ENCODE measurements at regions not wholly inside any gene's neighbourhood (a gene's known extent, or its start where the extent isn't known, plus 50 kb on each side); places are given as distances from the start of the nearest gene placed in this dataset.

DNA sequence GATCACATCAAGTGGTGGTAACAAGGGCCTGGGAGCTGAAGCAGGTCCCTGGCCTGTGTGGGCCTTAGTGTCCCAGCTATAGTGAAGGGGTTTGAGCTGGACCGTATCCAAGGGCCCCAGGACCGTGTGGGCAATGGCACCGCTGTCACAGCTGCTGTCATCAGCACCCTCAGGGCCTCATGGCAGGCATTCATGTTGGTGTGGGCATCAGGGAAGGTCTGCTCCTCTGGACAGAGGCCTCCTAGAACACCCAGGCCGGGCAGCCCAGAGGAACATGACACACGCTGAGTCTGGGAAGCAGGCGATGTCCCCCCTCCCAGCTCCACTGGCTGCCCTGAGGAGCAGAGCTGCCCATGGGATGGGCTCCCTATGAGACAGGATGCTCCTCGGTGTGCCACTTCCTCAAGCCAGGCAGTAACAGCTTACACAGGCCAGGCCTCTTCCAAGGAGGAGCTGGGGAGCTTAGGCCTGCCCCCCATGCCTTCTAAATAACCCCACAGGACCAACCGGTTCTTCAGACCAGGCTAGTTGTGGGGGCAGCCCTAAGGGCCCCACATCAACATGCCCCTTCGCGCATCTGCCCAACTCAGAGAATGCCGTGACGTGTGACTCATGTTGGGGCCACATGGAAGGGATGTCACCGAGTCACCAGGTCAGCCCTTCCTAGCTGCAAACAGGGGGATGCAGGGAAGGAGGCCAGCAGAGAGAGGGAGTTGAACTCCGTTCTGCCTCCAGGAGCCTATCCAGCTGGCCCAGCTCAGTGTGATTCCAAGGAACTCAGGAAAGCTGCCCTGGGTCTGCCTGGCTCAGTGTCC, 80.4 kb downstream of the PITPNM2 start (continued):
- TF ChIP-seq ZNF687 (CRISPR knock-in tag; IDR thresholded peaks at IDR 0.05) (0 out of 2 replicates have a peak, but pooled peaks have one; percentile 11), FOSL2 (CRISPR knock-in tag; IDR thresholded peaks at IDR 0.05) (peak; percentile 53; the same call in 1 of the 2 replicates), ZBTB38 (CRISPR knock-in tag; IDR thresholded peaks at IDR 0.05) (0 out of 2 replicates have a peak, but pooled peaks have one; percentile 15), TCF12 (IDR thresholded peaks at IDR 0.05) (no peak), TCF12 (CRISPR knock-in tag; IDR thresholded peaks at IDR 0.05) (no peak), ZFP36L1 (CRISPR knock-in tag; IDR thresholded peaks at IDR 0.05) (no peak), KDM5B (CRISPR knock-in tag; IDR thresholded peaks at IDR 0.05; ENCODE audit: borderline replicate concordance) (0 out of 2 replicates have a peak, but pooled peaks have one; percentile 1), ARID5B (CRISPR knock-in tag; IDR thresholded peaks at IDR 0.05) (no peak), MXD1 (CRISPR knock-in tag; IDR thresholded peaks at IDR 0.05) (no peak), SPEN (CRISPR knock-in tag; IDR thresholded peaks at IDR 0.05; ENCODE audit: low read depth) (0 out of 2 replicates have a peak, but pooled peaks have one; percentile 20), SIN3A (IDR thresholded peaks at IDR 0.05; ENCODE audit: borderline replicate concordance, low read depth, low read length) (no peak), ZNF446 (CRISPR knock-in tag; IDR thresholded peaks at IDR 0.05) (no peak), ZNF414 (CRISPR knock-in tag; IDR thresholded peaks at IDR 0.05) (no peak), ZFX (CRISPR knock-in tag; IDR thresholded peaks at IDR 0.05; ENCODE audit: low read depth) (0 out of 2 replicates have a peak, but pooled peaks have one; percentile 1), KLF12 (CRISPR knock-in tag; IDR thresholded peaks at IDR 0.05; ENCODE audit: borderline replicate concordance) (no peak), NFE2L1 (CRISPR knock-in tag; IDR thresholded peaks at IDR 0.05; ENCODE audit: borderline replicate concordance) (no peak), JARID2 (CRISPR knock-in tag; IDR thresholded peaks at IDR 0.05; ENCODE audit: insufficient replicate concordance) (no peak)
- TF ChIP-seq, protein P1, sequence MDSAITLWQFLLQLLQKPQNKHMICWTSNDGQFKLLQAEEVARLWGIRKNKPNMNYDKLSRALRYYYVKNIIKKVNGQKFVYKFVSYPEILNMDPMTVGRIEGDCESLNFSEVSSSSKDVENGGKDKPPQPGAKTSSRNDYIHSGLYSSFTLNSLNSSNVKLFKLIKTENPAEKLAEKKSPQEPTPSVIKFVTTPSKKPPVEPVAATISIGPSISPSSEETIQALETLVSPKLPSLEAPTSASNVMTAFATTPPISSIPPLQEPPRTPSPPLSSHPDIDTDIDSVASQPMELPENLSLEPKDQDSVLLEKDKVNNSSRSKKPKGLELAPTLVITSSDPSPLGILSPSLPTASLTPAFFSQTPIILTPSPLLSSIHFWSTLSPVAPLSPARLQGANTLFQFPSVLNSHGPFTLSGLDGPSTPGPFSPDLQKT (CRISPR knock-in tag; IDR thresholded peaks at IDR 0.05; ENCODE audit: borderline replicate concordance): no peak

All from HepG2 (cell line).